ENCODE measurements at regions not wholly inside any gene's neighbourhood (a gene's known extent, or its start where the extent isn't known, plus 50 kb on each side); places are given as distances from the start of the nearest gene placed in this dataset.

DNA sequence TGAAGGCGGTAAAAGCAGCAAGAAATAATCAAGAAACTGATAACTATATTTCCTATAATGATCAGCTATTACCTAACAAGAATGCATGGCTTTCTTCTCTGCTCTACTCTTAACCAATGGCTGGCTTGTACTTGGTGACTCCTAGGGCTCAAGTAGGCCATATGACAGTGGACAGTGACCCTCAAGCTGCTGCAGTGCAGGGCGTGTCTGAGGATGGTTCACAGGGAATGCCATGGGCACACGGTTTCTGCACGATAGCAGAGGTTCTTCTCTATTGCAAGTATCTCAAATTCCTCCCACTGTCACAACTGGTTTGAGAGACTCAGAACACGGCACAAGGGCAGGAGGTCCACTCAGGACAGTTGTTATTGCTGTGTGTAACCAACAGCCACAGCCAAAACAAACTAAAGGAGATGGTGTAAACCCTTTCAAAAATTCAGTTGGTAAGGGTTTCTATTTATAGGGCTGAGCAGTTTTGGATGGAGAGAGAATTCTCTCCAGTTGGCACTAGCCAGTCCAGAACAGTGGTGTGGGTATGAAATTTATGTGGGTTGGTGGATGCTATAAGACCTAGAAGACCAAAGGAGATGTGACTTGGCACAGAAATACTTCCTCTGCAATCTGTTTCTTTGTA is 103.2 kb upstream of the ST8SIA2 start:
- TF ChIP-seq, protein P1, sequence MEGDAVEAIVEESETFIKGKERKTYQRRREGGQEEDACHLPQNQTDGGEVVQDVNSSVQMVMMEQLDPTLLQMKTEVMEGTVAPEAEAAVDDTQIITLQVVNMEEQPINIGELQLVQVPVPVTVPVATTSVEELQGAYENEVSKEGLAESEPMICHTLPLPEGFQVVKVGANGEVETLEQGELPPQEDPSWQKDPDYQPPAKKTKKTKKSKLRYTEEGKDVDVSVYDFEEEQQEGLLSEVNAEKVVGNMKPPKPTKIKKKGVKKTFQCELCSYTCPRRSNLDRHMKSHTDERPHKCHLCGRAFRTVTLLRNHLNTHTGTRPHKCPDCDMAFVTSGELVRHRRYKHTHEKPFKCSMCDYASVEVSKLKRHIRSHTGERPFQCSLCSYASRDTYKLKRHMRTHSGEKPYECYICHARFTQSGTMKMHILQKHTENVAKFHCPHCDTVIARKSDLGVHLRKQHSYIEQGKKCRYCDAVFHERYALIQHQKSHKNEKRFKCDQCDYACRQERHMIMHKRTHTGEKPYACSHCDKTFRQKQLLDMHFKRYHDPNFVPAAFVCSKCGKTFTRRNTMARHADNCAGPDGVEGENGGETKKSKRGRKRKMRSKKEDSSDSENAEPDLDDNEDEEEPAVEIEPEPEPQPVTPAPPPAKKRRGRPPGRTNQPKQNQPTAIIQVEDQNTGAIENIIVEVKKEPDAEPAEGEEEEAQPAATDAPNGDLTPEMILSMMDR (conservative IDR thresholded peaks at IDR 0.05; ENCODE audit: low read depth in 2 of 2) = no peak
- no peak for TF ChIP-seq EZH2 (IDR thresholded peaks at IDR 0.05; ENCODE audit: low read depth, unreplicated experiment)
- TF ChIP-seq REST (IDR thresholded peaks at IDR 0.05; ENCODE audit: unreplicated experiment) = no peak
- no peak for TF ChIP-seq CREB1 (CRISPR knock-in tag; IDR thresholded peaks at IDR 0.05; ENCODE audit: low read depth)
- no peak for TF ChIP-seq EZH2phosphoT487 (IDR thresholded peaks at IDR 0.05; ENCODE audit: unreplicated experiment)
- no peak for TF ChIP-seq POLR2AphosphoS5 (IDR thresholded peaks at IDR 0.05; ENCODE audit: low read depth)
- TF ChIP-seq ETS1 (IDR thresholded peaks at IDR 0.05) = no peak
- no peak for TF ChIP-seq JUNB (IDR thresholded peaks at IDR 0.05; ENCODE audit: unreplicated experiment)
- no peak for TF ChIP-seq ZNF331 (CRISPR knock-in tag; IDR thresholded peaks at IDR 0.05; ENCODE audit: low read depth)
- TF ChIP-seq STAT1 (IDR thresholded peaks at IDR 0.05; ENCODE audit: unreplicated experiment) = no peak
- TF ChIP-seq ZNF114 (CRISPR knock-in tag; IDR thresholded peaks at IDR 0.05) = no peak
- TF ChIP-seq, protein P2, sequence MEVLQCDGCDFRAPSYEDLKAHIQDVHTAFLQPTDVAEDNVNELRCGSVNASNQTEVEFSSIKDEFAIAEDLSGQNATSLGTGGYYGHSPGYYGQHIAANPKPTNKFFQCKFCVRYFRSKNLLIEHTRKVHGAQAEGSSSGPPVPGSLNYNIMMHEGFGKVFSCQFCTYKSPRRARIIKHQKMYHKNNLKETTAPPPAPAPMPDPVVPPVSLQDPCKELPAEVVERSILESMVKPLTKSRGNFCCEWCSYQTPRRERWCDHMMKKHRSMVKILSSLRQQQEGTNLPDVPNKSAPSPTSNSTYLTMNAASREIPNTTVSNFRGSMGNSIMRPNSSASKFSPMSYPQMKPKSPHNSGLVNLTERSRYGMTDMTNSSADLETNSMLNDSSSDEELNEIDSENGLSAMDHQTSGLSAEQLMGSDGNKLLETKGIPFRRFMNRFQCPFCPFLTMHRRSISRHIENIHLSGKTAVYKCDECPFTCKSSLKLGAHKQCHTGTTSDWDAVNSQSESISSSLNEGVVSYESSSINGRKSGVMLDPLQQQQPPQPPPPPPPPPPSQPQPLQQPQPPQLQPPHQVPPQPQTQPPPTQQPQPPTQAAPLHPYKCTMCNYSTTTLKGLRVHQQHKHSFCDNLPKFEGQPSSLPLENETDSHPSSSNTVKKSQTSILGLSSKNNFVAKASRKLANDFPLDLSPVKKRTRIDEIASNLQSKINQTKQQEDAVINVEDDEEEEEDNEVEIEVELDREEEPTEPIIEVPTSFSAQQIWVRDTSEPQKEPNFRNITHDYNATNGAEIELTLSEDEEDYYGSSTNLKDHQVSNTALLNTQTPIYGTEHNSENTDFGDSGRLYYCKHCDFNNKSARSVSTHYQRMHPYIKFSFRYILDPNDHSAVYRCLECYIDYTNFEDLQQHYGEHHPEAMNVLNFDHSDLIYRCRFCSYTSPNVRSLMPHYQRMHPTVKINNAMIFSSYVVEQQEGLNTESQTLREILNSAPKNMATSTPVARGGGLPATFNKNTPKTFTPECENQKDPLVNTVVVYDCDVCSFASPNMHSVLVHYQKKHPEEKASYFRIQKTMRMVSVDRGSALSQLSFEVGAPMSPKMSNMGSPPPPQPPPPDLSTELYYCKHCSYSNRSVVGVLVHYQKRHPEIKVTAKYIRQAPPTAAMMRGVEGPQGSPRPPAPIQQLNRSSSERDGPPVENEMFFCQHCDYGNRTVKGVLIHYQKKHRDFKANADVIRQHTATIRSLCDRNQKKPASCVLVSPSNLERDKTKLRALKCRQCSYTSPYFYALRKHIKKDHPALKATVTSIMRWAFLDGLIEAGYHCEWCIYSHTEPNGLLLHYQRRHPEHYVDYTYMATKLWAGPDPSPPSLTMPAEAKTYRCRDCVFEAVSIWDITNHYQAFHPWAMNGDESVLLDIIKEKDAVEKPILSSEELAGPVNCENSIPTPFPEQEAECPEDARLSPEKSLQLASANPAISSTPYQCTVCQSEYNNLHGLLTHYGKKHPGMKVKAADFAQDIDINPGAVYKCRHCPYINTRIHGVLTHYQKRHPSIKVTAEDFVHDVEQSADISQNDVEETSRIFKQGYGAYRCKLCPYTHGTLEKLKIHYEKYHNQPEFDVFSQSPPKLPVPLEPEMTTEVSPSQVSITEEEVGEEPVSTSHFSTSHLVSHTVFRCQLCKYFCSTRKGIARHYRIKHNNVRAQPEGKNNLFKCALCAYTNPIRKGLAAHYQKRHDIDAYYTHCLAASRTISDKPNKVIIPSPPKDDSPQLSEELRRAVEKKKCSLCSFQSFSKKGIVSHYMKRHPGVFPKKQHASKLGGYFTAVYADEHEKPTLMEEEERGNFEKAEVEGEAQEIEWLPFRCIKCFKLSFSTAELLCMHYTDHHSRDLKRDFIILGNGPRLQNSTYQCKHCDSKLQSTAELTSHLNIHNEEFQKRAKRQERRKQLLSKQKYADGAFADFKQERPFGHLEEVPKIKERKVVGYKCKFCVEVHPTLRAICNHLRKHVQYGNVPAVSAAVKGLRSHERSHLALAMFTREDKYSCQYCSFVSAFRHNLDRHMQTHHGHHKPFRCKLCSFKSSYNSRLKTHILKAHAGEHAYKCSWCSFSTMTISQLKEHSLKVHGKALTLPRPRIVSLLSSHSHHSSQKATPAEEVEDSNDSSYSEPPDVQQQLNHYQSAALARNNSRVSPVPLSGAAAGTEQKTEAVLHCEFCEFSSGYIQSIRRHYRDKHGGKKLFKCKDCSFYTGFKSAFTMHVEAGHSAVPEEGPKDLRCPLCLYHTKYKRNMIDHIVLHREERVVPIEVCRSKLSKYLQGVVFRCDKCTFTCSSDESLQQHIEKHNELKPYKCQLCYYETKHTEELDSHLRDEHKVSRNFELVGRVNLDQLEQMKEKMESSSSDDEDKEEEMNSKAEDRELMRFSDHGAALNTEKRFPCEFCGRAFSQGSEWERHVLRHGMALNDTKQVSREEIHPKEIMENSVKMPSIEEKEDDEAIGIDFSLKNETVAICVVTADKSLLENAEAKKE (CRISPR knock-in tag; IDR thresholded peaks at IDR 0.05) = no peak
- TF ChIP-seq NANOG (IDR thresholded peaks at IDR 0.05; ENCODE audit: borderline replicate concordance) = no peak

Measured in GM23338 (cell line).